GM13977 (cell line): ENCODE measurements at regions not wholly inside any gene's neighbourhood (a gene's known extent, or its start where the extent isn't known, plus 50 kb on each side); places are given as distances from the start of the nearest gene placed in this dataset.

Source experiments
- DNase-seq: peaks from one replicate; pipeline ENCODE4 v3.0.0; 2012; ENCODE audit warnings: low spot score
- CTCF ChIP-seq: IDR thresholded peaks from 2 replicates; pipeline ENCODE4 v1.5.1; 2012; ENCODE audit warnings: mild to moderate bottlenecking, control low read depth; ENCODE audit not compliant: insufficient read depth; ENCODE audit errors: extremely low read depth, missing control alignments
- in situ Hi-C: fragments of 300-500 bp; cut with MboI; formaldehyde crosslinking; loops from one replicate; pipeline ENCODE4 v1.12.0; 2022; ENCODE audit warnings: low sequenced_read_pairs, low pct_unique_long_range_greater_than_20kb, mixed read lengths, inconsistent platforms; ENCODE audit not compliant: unreplicated experiment

GRCh38 chr12:78700565-78700964 is 164.0 kb upstream of the SYT1 start:
- in situ Hi-C loops, result no loop called here
- no peak for DNase-seq
- no peak for TF ChIP-seq CTCF

GRCh38 chr12:78703820-78704525 is 160.6 kb upstream of the SYT1 start:
- TF ChIP-seq CTCF, result no peak
- in situ Hi-C loops, result no loop called here
- DNase-seq, result no peak

GRCh38 chr12:78711954-78712353 is 152.6 kb upstream of the SYT1 start:
- DNase-seq, result no peak
- no peak for TF ChIP-seq CTCF
- in situ Hi-C loops, result no loop called here

- in situ Hi-C loops, result no loop called here
- no peak for TF ChIP-seq CTCF
- DNase-seq, result no peak
Observed at GRCh38 chr12:78712834-78713481, 151.6 kb upstream of the SYT1 start.

- no peak for TF ChIP-seq CTCF
- in situ Hi-C loops, result no loop called here
Observed at GRCh38 chr12:78719721-78720120, 144.9 kb upstream of the SYT1 start.

GRCh38 chr12:78721906-78722305 is 142.7 kb upstream of the SYT1 start:
- in situ Hi-C loops, result no loop called here
- TF ChIP-seq CTCF, result no peak
- DNase-seq, result no peak

More at GRCh38 chr12:78719721-78720120, 144.9 kb upstream of the SYT1 start:
- DNase-seq, result no peak
